B cell (primary cell): ENCODE measurements at regions not wholly inside any gene's neighbourhood (a gene's known extent, or its start where the extent isn't known, plus 50 kb on each side); places are given as distances from the start of the nearest gene placed in this dataset.

Experiments used
- EZH2 ChIP-seq: IDR thresholded peaks from 2 replicates; pipeline ENCODE4 v1.6.1; 2012; ENCODE audit warnings: borderline replicate concordance, low read depth, mild to moderate bottlenecking, moderate library complexity, low read length; ENCODE audit not compliant: insufficient read depth, poor library complexity, severe bottlenecking
- TF ChIP-seq, protein P1 (sequence below): fragments of 200-600 bp; IDR thresholded peaks from one replicate; pipeline ENCODE4 v1.8.0; 2022; ENCODE audit warnings: antibody characterized with exemption, mild to moderate bottlenecking

DNA sequence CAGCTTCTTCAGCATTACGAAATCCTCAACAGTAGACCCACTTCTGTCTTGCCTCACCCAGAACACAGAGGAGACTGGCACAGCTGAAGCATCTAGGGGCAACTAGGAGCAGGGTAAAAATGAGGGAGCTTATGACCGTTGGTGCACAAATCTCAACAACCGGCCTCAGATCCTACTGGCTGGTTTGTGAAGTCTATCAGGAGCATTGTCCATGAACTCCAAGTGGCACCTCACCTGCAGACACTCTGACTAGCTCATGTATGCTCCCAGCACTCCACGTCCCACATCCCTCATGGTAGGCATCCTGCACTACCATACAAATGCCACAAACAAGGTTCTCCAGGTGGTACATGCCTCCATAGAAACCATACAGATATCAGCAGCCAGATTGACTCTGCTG, 163.1 kb downstream of the TLE3 start:
- TF ChIP-seq, protein P1, sequence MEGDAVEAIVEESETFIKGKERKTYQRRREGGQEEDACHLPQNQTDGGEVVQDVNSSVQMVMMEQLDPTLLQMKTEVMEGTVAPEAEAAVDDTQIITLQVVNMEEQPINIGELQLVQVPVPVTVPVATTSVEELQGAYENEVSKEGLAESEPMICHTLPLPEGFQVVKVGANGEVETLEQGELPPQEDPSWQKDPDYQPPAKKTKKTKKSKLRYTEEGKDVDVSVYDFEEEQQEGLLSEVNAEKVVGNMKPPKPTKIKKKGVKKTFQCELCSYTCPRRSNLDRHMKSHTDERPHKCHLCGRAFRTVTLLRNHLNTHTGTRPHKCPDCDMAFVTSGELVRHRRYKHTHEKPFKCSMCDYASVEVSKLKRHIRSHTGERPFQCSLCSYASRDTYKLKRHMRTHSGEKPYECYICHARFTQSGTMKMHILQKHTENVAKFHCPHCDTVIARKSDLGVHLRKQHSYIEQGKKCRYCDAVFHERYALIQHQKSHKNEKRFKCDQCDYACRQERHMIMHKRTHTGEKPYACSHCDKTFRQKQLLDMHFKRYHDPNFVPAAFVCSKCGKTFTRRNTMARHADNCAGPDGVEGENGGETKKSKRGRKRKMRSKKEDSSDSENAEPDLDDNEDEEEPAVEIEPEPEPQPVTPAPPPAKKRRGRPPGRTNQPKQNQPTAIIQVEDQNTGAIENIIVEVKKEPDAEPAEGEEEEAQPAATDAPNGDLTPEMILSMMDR: no peak
- no peak for TF ChIP-seq EZH2
